GF-D8 (cell line): ENCODE measurements at regions not wholly inside any gene's neighbourhood (a gene's known extent, or its start where the extent isn't known, plus 50 kb on each side); places are given as distances from the start of the nearest gene placed in this dataset.
"Not testable (repeated sequence)": the region's sequence is repeated elsewhere in the genome, so short reads cannot be mapped to it uniquely, and the experiment has no call there.

ENCODE experiments used
- DNase-seq: peaks from one replicate; lab custom pipeline; 2025; lab: John Stamatoyannopoulos, UW

DNA sequence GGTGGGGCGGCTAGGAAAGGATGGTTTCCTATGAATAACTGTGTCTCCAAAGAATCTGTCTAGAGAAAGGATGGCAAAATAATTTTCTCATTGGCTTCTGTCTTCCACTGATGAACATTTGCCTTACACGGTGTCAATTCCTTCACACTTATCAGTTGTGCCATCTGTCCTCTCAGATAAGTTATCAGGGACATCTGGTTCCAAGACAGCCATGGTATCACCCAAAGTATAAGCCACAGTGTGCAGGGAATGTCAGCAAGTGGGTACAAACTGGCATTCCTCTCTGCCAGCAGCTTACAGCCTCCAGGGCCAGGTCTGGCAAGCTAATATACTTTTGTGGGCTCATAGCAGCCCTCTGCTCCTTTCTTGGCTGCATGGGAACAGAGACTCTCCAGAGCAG, 1092.0 kb downstream of the EFNA5 start:
- DNase-seq = no peak

DNA sequence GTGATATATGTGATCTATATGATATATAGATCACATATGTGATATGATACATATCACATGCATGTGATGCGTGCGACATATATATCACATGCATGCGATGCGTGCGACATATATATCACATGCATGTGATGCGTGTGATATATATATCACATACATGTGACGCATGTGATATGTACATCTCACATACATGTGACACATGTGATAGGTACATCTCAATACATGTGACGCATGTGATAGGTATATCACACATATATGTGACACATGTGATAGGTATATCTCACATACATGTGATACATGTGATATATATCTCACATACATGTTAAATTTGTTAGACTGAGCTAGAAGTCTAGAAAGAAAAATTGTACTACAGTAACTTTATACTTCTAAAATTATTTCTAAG, 1095.9 kb downstream of the EFNA5 start:
- no peak for DNase-seq

DNA sequence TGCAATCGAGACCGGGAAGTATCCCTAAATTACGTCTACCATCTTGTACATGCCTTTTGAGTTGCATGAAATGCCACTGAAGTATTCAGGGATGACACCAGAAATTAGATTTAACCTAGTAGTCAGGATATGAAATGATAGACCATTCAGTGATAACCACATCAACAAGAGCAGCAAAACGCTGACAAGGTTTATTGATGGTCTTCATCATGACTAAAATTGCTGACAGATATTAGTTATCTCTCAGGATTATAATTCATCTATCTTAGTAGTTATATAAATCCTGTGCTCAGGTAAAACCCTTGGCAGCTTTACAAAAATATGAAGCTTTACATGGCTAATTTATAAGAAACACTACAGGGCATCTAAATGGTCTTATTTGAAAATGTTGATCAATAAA, 1104.7 kb downstream of the EFNA5 start:
- no peak for DNase-seq

DNA sequence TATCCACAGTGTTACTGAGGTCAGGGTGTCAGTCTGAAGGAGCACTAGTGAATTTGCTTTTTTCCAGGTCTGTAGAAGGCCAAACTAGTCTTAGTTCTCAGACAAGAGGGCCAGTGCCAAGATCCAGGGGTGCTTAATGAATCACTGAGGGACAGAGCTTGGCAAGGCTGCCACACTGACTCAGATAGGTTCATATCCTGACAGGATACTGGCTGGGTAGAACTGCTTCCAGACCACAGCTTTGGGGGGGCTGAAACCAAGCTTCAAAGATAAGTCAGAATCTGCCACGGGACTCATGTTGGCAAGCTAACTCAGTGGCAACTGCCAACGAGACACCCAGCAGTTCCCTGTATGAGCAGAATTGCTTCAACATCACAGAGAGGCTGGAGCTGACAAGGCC, 1125.4 kb downstream of the EFNA5 start:
- no peak for DNase-seq

DNA sequence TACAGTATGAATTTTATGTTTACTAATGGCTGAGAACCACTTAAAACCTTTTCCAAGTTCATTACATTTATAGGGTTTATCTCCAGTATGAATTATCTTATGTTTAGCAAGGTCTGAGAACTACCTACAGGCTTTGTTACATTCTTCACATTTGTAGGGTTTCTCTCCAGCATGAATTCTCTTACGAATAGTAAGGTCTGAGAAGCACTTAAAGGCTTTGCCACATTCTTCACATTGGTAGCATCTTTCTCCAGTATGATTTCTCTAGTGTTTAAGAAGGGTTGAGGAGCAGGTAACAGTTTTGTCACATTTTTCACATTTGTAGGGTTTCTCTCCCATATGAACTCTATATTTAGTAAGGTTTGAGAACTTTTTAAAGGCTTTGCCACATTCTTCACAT, 1127.4 kb downstream of the EFNA5 start:
- DNase-seq = no peak

DNA sequence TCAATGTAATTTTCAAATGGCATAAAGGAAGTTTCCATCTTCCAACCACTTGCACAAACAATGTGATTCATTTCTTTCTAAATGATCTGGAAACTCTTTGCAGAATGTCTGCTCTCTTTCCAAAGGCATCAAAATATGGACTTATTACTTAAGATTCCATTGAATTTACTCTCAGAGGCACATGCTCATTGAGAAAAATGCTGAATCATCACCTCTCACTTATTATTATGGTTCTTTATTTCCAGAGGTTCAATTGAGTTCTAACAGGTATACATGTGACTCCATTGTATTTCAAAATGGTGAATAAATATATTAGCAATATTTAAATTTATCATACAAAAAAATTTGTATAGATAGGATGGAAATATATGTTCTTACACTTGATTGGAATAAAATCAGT, 1140.6 kb downstream of the EFNA5 start:
- no peak for DNase-seq

DNA sequence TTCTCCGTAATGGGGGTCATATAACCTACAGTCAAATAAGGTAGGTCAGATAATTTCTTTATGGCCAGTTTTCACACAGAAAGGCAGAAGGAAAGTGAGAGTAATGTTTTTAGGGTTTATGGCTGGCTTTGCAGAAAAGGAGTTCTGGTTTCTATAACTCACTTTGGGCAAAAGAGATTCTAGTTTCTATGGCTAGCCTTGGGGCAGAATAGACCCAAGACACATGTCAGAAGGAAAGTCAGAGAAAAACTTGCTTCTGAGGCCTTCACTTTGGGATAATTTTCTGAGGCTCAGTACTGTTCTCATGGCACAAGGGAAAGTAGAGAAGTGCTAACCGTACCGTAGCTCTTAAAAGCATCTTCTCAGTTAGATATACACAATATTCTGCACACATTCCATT, 1145.3 kb downstream of the EFNA5 start:
- no peak for DNase-seq

DNA sequence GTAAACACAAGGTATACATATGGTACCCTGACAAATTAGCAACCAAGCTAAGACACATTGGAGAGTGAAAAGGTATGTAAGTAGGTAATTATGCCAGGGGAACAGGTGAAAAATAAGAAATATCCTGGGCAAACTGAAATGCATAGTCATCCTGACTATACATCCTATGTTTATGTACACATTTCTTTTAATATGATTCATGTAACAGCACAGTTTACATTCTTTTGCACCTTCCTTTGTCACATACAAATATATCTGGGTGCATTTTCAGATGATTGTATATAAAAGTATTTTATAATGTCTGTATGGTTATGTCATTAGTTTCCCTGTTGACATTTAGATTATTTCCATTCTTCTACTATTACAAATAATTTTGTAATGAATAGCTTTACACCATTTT, 1146.9 kb downstream of the EFNA5 start:
- no peak for DNase-seq

DNA sequence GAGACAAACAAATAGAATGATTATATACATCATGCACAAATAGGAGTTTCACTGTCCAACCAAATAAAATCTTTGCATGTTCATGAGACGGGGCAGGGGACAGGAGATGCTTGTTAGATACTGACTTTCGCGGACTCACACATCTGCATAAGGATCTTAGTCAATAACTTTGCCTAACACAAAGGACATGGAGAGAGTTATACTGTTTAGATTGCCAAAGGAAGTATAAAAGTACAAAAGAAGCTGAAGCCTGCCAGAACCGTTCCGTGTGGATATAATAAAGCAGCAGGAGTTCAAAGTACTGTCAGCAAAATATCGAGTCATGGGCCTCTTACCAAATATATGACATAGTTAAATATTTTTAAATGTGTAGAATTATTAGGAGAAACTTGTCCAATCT, 1148.4 kb downstream of the EFNA5 start:
- DNase-seq = no peak

DNA sequence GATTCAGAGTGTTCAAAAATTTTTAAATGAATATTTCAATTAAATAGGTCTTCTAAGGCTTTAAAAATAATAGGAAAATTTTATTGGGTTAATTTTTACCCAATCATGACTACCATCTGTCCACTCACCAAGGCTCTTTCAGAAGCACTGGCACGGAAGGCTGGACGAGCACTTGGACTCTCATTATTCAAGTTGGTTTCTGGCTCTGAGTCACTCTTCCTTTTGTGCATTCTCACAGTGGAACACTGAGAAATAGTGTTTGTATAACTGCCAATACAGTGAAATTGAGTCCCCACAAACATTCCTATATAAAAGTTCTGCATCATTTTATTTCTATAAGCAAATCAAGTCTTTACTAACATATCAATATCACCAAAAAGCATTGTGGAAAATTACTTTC, 1149.0 kb downstream of the EFNA5 start:
- DNase-seq = no peak

DNA sequence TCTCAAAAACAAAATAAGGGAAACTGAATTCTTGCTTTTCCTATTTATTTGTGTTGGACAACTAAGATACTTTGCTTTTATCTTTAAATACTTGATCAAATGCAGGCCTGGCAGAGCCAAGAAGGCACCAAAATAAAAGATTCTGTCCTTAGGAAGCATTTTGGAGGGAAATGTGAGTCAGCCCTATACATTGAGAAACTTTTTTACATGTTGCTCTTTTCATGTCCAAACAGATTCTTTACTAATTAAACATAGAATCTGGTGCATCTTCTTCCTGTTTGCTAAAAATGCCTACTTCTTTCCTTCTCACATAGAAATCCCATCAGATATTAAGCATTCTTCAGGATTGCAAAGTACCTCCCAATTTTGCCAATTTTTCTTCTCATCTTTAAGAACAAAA, 1160.4 kb downstream of the EFNA5 start:
- DNase-seq = no peak

DNA sequence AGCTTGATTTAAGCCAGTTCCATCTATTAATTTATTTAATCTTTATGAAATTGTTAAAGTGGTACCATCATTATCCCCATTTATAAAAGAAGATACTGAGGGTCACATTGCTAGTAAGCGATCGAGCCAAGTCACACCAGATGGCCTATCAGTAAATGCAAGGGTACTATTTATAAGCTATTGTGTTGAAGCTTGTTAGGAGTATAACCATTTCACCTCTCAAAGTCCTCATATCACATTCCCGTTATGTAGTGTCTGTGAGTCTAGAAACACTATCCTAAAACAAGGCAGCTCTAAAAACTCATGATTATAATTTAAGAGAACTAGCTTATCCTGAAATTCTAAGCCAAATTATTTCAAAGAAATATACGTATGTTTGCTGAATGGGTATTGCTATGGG, 1161.8 kb downstream of the EFNA5 start:
- no peak for DNase-seq

DNA sequence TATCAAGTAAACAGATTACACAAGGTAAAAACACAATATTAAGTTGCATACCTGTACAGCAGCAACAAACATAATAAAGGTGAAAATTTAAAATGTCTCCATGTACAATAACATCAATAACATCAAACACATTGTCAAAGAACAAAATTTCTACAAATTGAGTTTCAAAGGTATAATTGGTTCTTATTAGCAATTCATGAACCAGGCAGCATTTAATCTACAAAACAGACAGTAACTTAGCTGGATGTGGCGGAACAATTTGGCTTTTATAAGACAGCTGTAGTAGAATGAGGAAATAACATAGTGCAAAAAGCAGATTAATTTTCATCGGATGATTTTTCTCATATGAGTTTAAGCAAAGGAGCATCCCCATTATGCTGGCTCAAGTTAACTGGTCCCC, 1176.8 kb downstream of the EFNA5 start:
- DNase-seq = no peak

DNA sequence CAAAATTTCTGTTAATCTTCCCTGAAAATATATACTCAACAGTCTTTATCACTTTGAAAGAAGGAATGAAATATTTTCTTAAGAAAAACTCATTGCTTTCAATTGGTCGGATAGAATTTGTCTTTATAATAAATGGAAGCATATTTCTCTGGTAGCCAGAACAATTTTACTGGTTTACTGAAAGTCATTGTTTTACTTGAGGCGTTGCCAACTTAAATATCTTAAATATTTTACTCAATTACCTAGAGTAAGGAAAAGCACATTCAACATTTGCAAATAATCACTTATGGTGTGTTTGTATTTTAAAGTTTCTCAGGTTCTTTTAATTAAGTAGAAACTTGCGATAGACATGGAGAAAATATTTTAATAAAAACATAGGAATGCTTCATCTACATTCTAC, 1181.7 kb downstream of the EFNA5 start:
- DNase-seq = no peak

DNA sequence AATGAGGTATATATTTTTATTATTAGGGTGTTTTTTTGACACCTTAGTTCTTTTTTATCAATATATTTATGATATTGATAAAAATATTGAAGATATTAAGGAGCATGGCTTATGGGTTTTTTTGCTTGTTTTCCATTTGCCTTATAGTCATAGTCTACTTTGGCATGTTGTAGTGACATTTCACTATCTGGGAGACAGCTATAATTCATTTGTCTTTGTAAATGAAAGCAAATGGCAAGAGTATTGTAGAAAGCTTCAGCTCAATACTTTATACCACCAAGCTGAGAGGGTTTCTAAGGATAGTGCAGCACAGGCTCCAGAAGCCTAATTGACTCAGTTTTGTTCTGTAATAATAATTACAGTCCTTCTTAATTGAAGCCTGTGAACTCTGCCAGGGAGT, 1182.3 kb downstream of the EFNA5 start:
- no peak for DNase-seq

DNA sequence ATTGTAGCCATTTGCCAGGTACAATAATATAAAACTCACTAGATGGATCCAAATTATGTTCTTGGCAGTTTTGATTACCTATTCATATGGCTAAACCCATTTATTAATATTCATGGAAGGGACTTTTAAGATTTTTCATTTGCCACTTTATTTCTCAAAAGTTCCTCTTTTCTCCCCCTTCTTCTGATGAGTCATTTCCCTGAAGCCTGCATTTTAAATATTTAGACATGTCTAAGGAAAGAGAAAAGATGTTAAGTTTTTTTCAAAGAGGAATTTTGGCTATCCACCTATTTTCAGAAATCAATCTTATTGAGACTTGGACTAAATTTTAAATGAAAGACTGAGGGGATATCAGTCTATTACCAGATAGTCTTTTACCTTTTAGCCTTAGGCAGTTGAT, 1189.4 kb downstream of the EFNA5 start:
- no peak for DNase-seq

DNA sequence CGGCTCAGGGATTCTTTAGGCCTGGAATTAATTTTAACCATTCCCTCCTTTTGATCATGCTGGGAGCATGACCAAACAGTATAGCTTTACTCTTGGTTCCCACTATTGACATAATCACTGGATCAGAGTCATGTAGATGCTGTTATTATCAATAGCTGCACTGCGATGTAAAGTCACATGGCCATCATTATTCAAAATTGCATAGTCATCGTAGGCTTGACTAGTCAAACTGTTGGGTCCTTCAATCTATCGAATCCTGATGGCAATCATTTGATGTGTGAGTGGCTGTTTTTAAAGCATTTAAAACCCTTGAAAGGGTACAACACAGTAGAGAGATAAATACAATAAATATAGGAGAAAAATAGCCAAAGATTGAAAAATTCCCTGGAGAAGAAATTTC, 1194.1 kb downstream of the EFNA5 start:
- no peak for DNase-seq

DNA sequence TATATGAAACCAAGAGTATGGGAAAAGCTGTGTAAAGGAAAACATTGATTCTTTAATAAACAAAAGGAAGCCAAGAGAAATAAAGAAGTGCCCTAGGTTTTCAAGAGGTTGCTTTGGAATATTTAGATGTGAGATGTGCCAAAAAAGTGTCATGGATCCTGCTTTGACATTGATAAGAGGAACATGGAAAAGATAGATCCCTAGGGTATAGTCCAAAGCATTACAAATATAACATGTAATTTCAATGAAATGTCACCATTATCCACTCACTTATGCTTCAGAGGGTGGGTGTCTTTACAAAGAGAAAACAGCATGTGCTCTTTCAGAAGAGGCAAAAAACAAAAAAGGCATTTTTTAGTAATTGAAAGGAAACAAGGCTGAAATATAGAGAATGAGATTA, 1196.7 kb downstream of the EFNA5 start:
- no peak for DNase-seq

DNA sequence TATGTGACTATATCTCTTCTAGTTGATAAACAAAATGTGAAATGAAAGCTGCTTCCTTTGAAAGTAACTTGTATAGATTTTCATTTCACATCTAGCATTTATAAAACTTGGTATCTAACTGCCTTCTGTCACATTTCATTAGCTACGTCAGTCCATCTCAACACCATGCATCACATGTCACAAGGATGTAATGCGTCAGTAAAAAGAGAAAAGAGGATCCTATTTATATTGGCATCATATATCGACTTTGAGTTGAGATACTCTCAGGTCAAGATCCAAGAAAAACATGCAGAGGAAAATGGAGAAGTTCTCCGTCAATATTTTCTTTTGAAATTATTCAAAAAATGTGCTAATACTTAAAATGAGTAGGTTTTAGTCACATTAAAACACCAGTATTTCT, 1211.2 kb downstream of the EFNA5 start:
- DNase-seq = no peak

DNA sequence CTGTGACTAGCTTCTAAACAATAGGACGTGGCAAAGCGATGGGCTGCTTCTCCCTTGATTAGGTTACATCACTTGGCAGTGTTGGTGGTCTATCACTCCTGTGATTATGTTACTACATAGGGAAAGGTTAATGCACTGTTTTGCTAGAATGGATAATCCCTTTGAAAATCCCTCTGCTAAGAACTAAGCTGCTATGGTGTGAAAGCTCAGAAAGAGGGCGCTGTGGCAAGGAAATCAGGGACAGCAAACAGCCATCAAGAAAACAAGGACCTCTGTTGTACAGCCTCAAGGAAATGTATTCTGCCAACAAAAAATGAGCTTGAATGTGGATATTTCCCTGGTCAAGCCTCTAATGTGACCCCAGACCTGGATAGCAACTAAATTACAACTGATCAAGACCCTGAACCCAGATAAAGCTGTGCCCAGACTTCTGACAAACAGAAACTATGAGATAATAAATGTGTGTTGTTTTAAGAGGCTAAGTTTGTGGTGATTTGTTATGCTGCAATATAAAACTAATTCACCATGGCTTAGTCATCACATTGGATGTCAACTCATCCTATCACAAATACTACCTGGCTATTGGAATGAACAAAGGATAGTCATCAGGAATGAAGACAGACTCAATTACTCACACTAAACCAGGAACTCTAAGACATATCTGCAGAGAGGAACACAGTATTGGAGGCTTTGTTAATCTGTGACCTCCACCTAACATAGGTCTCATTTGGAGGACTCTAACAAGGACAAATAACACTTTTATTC, 1215.9 kb downstream of the EFNA5 start:
- DNase-seq = no peak

DNA sequence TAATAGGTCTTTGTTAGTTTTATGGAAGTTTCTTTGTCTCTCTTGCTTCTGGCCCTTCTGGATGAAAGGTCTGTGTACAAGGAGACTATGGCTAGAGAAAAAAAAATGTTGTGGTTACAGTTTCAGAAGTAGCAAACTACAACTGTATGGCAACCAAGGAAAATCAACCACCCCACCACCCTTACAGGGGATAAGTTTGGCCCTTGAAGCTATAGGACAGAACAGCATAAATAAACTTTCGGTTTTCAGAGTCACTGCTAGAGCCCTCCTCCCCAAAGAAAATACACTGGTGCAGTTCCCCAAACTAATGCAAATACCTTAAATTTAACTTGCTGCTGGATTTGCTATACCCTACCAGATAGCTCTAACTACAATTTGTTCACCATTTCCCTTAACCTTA, 1216.7 kb downstream of the EFNA5 start:
- no peak for DNase-seq

DNA sequence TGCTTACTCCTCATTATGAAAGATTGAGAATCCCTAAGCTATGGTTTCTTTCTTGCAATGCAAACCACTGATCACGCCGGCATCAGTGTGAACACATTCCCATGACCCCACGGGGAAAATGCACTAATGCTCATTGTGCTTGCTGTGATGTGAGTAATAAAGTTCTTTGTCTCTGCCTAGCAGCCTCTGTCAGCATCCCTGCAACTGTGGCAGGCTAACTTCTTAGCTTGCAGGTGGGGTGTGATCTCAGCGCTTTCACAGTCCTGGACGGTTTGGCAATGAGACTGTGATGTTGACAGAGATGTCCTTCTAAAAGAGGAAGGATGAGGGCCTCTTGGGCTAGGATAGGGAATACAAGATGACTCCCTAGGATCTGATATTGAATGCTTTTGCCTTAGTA, 1218.7 kb downstream of the EFNA5 start:
- DNase-seq = no peak

DNA sequence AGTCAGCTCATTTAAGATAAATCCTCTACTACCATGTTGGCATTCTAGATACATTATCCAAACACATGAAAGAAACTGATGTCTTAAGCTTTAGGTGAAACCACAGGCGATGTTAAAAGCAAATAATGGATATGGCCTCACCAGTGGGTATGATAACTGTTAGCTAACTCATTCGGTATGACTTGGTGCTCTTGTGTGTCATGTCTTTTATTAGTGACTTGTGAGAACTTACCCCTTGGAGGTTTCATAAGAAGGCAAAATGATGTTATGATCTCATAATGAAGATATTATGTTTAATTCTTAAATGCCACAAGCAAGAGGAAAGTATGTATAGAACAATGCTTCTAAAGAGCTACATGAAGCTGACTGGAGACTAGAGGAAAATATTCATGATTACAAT, 1227.0 kb downstream of the EFNA5 start:
- no peak for DNase-seq

DNA sequence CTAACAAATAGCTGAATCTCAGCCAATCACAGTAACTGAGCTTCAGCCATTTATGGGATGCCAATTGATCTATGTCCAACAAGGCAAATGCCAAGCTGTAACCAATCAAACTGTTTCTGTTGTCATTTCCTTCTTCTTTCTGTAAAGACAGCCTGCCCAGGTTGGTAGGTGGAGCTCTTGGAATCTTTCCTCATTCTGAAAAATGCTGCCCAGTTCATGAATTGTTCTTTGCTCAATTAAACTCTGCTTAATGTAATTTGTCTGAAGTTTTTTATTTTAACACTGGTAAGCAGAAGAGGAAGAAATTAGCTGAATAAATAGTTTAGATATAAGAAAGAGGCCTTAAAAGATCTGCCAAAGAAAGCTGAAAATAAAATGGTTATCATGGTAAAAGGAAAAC, 1235.6 kb downstream of the EFNA5 start:
- DNase-seq = no peak

DNA sequence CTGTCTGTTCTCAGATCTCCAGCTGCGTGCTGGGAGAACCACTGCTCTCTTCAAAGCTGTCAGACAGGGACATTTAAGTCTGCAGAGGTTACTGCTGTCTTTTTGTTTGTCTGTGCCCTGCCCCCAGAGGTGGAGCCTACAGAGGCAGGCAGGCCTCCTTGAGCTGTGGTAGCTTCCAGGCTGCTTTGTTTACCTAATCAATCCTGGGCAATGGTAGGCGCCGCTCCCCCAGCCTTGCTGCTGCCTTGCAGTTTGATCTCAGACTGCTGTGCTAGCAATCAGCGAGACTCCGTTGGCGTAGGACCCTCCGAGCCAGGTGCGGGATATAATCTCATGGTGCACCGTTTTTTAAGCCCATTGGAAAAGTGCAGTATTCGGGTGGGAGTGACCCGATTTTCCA, 1240.0 kb downstream of the EFNA5 start:
- DNase-seq = not testable (repeated sequence)
